HL-60 (cell line): ENCODE measurements at regions not wholly inside any gene's neighbourhood (a gene's known extent, or its start where the extent isn't known, plus 50 kb on each side); places are given as distances from the start of the nearest gene placed in this dataset.

Experiments
- GABPA ChIP-seq: IDR thresholded peaks from 2 replicates; pipeline ENCODE4 v1.6.1; 2012; ENCODE audit warnings: low read depth
- POLR2AphosphoS5 ChIP-seq: IDR thresholded peaks from 2 replicates; pipeline ENCODE4 v1.6.1; 2012; ENCODE audit warnings: low read depth
- REST ChIP-seq: IDR thresholded peaks from 2 replicates; pipeline ENCODE4 v1.6.1; 2012; ENCODE audit warnings: low read depth; ENCODE audit not compliant: insufficient replicate concordance
- SPI1 ChIP-seq: IDR thresholded peaks from 2 replicates; pipeline ENCODE4 v1.6.1; 2012; ENCODE audit warnings: low read depth, mild to moderate bottlenecking, borderline replicate concordance
- TF ChIP-seq, protein P1 (sequence below): IDR thresholded peaks from one replicate; pipeline ENCODE4 v1.5.1; 2011; ENCODE audit warnings: low read length, control low read depth, inconsistent platforms; ENCODE audit not compliant: insufficient read depth

DNA sequence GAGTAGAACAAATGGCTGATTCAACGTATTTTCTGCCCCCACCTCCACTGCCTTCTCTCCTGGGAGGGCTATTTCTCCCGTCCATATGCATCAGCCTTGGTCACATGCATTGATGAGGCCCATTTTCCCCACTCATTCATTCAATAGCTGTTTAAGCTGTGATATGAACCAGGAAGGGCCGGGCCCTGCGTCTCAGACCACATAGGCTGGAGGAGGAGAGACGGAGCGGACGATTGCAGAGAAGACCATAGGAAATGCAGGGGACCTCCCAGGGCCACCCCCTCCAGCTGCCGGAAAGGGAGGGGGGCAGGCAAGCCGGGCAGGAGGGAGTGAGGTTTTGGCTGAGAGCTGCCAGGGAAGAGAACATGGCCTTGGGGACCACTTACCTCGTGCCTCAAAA is 104.4 kb upstream of the TMEM132D start:
- TF ChIP-seq, protein P1, sequence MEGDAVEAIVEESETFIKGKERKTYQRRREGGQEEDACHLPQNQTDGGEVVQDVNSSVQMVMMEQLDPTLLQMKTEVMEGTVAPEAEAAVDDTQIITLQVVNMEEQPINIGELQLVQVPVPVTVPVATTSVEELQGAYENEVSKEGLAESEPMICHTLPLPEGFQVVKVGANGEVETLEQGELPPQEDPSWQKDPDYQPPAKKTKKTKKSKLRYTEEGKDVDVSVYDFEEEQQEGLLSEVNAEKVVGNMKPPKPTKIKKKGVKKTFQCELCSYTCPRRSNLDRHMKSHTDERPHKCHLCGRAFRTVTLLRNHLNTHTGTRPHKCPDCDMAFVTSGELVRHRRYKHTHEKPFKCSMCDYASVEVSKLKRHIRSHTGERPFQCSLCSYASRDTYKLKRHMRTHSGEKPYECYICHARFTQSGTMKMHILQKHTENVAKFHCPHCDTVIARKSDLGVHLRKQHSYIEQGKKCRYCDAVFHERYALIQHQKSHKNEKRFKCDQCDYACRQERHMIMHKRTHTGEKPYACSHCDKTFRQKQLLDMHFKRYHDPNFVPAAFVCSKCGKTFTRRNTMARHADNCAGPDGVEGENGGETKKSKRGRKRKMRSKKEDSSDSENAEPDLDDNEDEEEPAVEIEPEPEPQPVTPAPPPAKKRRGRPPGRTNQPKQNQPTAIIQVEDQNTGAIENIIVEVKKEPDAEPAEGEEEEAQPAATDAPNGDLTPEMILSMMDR, result no peak
- TF ChIP-seq GABPA (no peak), POLR2AphosphoS5 (no peak), REST (no peak), SPI1 (no peak)
